Glutamatergic neuron (in vitro differentiated cells): ENCODE measurements at regions not wholly inside any gene's neighbourhood (a gene's known extent, or its start where the extent isn't known, plus 50 kb on each side); places are given as distances from the start of the nearest gene placed in this dataset.

Source experiments
- DNase-seq: peaks from one replicate; pipeline ENCODE4 v3.0.0; 2022
- H3K27ac Mint-ChIP-seq: one replicate; pipeline ENCODE4 v1.8.0; 2020; ENCODE audit warnings: mild to moderate bottlenecking, mixed read lengths, inconsistent platforms; ENCODE audit not compliant: unreplicated experiment
- H3K27me3 Mint-ChIP-seq: one replicate; pipeline ENCODE4 v1.8.0; 2020; ENCODE audit warnings: mild to moderate bottlenecking, moderate library complexity, mixed read lengths, inconsistent platforms; ENCODE audit not compliant: unreplicated experiment
- H3K36me3 Mint-ChIP-seq: one replicate; pipeline ENCODE4 v1.8.0; 2020; ENCODE audit warnings: mild to moderate bottlenecking, mixed read lengths, inconsistent platforms; ENCODE audit not compliant: unreplicated experiment
- H3K4me1 Mint-ChIP-seq: one replicate; pipeline ENCODE4 v1.8.0; 2020; ENCODE audit warnings: mild to moderate bottlenecking, low read depth, mixed read lengths, inconsistent platforms; ENCODE audit not compliant: unreplicated experiment
- H3K4me3 Mint-ChIP-seq: one replicate; pipeline ENCODE4 v1.8.0; 2020; ENCODE audit warnings: mild to moderate bottlenecking, mixed read lengths, inconsistent platforms; ENCODE audit not compliant: unreplicated experiment
- H3K9me3 Mint-ChIP-seq: one replicate; pipeline ENCODE4 v1.8.0; 2020; ENCODE audit warnings: mild to moderate bottlenecking, moderate library complexity, mixed read lengths, inconsistent platforms; ENCODE audit not compliant: unreplicated experiment
- TF ChIP-seq, protein P1 (sequence below): fragments of 200-600 bp; sonication (generic); IDR thresholded peaks from one replicate; pipeline ENCODE4 v1.5.0; 2021; ENCODE audit not compliant: partially characterized antibody, unreplicated experiment

DNA sequence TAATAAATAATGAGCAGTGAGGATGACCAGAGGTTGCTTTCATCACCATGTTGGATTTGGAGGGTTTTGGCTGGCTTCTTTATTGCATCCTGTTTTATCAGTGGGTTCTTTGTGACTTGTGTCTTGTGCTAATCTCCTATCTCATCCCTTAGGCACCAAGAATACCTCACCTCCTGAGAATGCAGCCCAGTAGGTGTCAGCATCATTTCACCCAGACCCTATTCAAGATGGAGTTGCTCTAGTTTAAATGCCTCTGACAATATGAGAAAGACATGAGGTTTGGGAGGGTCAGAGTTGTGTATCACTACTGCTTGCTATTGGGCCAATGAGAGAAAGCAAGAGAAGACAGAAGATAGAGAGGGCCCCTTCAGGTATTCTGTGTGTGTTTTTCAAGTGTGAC is 592.2 kb downstream of the ETNK1 start:
- DNase-seq: no peak
- H3K36me3 Mint-ChIP-seq: peaks cover 9% of the 10 kb centered on the region
- no peak overlapping the region for H3K27ac Mint-ChIP-seq
- H3K4me3 Mint-ChIP-seq: no peak overlapping the region
- TF ChIP-seq, protein P1, sequence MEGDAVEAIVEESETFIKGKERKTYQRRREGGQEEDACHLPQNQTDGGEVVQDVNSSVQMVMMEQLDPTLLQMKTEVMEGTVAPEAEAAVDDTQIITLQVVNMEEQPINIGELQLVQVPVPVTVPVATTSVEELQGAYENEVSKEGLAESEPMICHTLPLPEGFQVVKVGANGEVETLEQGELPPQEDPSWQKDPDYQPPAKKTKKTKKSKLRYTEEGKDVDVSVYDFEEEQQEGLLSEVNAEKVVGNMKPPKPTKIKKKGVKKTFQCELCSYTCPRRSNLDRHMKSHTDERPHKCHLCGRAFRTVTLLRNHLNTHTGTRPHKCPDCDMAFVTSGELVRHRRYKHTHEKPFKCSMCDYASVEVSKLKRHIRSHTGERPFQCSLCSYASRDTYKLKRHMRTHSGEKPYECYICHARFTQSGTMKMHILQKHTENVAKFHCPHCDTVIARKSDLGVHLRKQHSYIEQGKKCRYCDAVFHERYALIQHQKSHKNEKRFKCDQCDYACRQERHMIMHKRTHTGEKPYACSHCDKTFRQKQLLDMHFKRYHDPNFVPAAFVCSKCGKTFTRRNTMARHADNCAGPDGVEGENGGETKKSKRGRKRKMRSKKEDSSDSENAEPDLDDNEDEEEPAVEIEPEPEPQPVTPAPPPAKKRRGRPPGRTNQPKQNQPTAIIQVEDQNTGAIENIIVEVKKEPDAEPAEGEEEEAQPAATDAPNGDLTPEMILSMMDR: no peak
- H3K27me3 Mint-ChIP-seq: no peaks in the 10 kb centered on the region
- H3K9me3 Mint-ChIP-seq: no peaks in the 10 kb centered on the region
- H3K4me1 Mint-ChIP-seq: no peaks in the 10 kb centered on the region

GRCh38 chr12:23217667-23218066 is 592.7 kb downstream of the ETNK1 start:
- no peak overlapping the region for H3K27ac Mint-ChIP-seq
- H3K4me1 Mint-ChIP-seq: no peaks in the 10 kb centered on the region
- H3K9me3 Mint-ChIP-seq: no peaks in the 10 kb centered on the region
- no peak overlapping the region for H3K4me3 Mint-ChIP-seq
- TF ChIP-seq, protein P1: no peak
- H3K27me3 Mint-ChIP-seq: no peaks in the 10 kb centered on the region
- peaks cover 9% of the 10 kb centered on the region for H3K36me3 Mint-ChIP-seq
- DNase-seq: no peak

DNA sequence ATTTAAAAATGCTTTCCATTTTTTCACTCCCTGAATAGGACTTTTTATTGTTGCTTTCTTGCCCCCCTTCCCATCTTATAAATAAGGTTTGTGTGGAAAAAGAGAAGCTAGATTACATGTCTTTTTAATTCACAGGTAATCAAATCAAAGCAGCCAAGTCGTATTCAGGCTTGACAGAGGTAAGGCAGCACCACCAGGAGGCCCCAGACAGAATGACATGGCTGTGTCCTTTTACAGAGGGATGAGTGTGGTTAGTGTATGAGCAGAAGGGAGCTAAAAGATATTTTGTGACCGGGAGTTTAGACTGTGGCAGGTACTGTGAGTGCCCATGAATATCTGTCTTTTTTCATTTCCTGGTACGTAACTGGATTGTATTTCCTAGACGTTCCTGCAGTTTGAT is 596.1 kb downstream of the ETNK1 start:
- no peaks in the 10 kb centered on the region for H3K4me1 Mint-ChIP-seq
- TF ChIP-seq, protein P1: no peak
- H3K27ac Mint-ChIP-seq: no peak overlapping the region
- H3K9me3 Mint-ChIP-seq: no peaks in the 10 kb centered on the region
- no peaks in the 10 kb centered on the region for H3K27me3 Mint-ChIP-seq
- no peak overlapping the region for H3K4me3 Mint-ChIP-seq
- DNase-seq: no peak
- no peaks in the 10 kb centered on the region for H3K36me3 Mint-ChIP-seq

- Mint-ChIP-seq H3K27ac (no peak overlapping the region), H3K4me1 (no peaks in the 10 kb centered on the region), H3K4me3 (no peak overlapping the region), H3K36me3 (no peaks in the 10 kb centered on the region), H3K9me3 (no peaks in the 10 kb centered on the region), H3K27me3 (no peaks in the 10 kb centered on the region)
- no peak for DNase-seq
- TF ChIP-seq, protein P1: no peak
These were observed 597.0 kb downstream of the ETNK1 start for GRCh38 chr12:23221926-23222325.

GRCh38 chr12:23222801-23223200 is 597.8 kb downstream of the ETNK1 start:
- Mint-ChIP-seq H3K27ac (no peak overlapping the region), H3K4me3 (no peak overlapping the region), H3K27me3 (no peaks in the 10 kb centered on the region), H3K36me3 (no peaks in the 10 kb centered on the region), H3K9me3 (no peaks in the 10 kb centered on the region), H3K4me1 (no peaks in the 10 kb centered on the region)
- TF ChIP-seq, protein P1: no peak
- no peak for DNase-seq
